ENCODE measurements at regions not wholly inside any gene's neighbourhood (a gene's known extent, or its start where the extent isn't known, plus 50 kb on each side); places are given as distances from the start of the nearest gene placed in this dataset.

DNA sequence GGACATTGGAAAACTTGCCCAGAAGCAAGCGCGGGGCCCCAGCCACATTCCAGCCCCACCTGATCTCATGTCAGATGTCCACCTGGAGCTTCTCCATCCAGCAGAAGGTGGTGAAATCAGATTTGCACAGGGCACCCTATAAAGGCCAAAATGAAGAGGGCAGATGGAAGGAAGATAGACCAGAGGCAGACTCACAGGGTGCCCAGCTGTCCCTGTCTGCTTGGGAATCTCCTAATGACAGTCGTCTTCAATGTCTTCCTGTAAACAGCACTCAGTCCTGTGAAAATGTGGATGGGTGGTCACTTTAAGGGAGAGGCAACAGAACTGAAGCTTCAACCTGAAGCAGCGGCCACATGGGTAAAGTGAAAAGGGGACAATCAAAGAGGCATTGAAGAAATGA is 607.5 kb downstream of the IRX1 start:
- TF ChIP-seq, protein P1, sequence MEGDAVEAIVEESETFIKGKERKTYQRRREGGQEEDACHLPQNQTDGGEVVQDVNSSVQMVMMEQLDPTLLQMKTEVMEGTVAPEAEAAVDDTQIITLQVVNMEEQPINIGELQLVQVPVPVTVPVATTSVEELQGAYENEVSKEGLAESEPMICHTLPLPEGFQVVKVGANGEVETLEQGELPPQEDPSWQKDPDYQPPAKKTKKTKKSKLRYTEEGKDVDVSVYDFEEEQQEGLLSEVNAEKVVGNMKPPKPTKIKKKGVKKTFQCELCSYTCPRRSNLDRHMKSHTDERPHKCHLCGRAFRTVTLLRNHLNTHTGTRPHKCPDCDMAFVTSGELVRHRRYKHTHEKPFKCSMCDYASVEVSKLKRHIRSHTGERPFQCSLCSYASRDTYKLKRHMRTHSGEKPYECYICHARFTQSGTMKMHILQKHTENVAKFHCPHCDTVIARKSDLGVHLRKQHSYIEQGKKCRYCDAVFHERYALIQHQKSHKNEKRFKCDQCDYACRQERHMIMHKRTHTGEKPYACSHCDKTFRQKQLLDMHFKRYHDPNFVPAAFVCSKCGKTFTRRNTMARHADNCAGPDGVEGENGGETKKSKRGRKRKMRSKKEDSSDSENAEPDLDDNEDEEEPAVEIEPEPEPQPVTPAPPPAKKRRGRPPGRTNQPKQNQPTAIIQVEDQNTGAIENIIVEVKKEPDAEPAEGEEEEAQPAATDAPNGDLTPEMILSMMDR (IDR thresholded peaks at IDR 0.05) = no peak
- no peak for TF ChIP-seq POLR2A (IDR thresholded peaks at IDR 0.05)
